HUDEP-2 (cell line): ENCODE measurements at regions not wholly inside any gene's neighbourhood (a gene's known extent, or its start where the extent isn't known, plus 50 kb on each side); places are given as distances from the start of the nearest gene placed in this dataset.

Experiments
- DNase-seq, 76 experiments: peaks; one replicate each; lab custom pipeline; 2025; ENCODE audit not compliant: unreplicated experiment in 76 of 76; lab: John Stamatoyannopoulos, UW

DNA sequence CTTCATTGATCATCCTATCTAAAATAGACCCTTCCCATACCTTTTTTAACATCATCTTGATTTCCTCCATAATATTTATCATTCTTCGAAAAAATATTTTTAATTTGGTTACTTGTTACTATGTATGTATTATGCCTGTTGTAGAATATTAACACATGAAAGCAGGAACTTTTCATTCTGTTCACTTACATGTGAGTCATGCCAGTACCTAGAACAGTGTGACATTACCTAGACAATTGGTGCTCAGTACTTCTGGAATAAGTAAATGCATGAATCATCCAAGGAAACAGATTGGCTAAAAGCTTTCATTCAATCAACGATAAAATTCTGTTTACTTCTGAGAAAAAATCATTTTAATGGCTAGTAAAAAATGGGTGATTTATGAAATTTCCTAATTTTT, 76.4 kb downstream of the CXXC4 start:
- DNase-seq = no peak

DNA sequence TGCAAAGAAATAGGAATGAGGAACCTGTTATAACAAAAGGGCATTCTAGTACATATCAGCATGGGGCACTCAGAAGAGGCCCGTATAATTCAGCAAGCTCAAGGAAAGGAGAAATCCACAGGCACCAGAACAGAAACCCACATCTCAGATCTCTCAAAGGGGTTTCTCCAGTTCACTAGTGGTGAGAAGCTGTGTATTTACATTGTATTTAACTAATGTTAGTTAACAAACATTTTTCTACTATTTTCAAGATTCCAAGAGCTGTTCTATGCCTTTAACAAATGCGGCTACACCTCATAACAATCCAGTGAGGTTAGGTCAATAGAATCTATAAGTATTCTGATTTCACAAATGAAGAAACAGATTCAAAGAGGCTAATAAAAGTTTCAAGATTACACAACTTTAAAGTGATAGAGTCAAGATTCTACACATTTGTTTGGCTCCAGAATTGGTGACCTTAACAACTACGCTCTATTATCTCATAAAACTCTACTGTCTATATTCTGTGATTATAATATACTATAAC, 77.3 kb downstream of the CXXC4 start:
- no peak for DNase-seq

DNA sequence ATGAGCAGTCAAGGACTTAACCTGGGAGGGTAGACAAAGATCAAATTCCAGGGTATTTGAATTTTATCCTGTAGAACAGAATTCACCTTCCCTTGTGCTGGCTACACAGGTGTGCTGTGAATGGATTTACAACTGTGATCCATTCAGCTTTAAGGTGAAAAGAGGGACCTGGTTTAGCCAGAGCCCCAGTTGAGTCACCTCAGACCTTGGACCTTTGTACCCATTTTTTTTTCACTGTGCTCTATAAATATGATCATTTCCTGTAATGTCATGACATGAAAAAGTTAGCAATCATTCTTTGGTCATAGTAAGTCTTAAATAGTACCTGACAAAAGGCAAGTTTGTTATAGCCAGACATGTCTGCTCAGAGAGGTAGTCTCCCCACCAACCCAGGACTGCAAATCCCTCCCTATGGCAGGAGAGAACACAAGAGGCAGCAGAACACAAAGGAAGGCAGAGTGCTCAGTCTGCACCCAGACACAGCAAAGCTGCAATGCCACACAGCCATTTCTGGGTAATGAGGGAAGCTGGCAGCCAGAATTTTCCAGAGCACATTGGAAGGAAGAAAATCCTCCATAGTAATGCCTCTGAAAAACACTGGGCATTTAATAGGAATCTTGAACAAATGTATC, 77.9 kb downstream of the CXXC4 start:
- no peak for DNase-seq

DNA sequence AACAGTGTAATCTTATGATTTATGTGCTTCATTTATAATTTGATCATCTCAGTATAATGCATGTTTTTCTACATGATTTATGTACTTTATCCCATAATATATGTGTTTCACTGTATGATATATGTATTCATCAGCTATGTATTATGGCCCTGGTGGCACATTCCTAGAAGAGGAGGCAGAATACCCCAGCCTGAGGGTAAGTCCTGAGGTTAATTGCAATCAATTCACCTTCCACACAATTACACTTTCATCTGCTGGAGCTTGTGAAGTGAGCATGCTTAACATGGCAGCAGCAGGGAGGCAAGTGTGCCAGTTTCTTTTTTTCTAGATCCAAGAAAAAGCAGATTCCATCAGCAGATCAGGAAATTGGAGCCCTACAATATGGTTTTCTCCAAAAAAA, 81.2 kb downstream of the CXXC4 start:
- DNase-seq = no peak

- DNase-seq = no peak
Observed at GRCh38 chr4:104412344-104412743, 82.3 kb downstream of the CXXC4 start.

DNA sequence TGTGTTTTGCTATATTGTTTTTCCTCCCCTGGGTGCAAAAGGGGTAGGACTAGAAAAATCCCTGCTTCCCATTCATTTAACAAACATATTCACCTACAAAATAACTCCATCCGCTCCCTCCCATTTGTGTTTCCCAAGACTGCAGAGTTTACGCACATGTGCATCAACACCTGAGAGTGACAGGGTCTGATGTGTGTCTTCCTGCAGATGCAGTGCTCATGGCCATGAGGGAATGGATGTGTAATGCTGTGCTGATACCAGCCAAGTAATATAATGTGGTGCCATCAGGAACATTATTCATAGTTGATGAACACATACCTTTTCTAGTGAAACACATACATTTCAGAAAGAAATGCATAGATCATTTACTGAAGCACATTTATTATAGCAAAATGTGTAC, 83.2 kb downstream of the CXXC4 start:
- no peak for DNase-seq

- DNase-seq = no peak
Observed at GRCh38 chr4:104408878-104409277, 85.8 kb downstream of the CXXC4 start.

GRCh38 chr4:104404361-104404760, 90.3 kb downstream of the CXXC4 start:
- DNase-seq = no peak

GRCh38 chr4:104395168-104395614, 99.5 kb downstream of the CXXC4 start:
- no peak for DNase-seq

DNA sequence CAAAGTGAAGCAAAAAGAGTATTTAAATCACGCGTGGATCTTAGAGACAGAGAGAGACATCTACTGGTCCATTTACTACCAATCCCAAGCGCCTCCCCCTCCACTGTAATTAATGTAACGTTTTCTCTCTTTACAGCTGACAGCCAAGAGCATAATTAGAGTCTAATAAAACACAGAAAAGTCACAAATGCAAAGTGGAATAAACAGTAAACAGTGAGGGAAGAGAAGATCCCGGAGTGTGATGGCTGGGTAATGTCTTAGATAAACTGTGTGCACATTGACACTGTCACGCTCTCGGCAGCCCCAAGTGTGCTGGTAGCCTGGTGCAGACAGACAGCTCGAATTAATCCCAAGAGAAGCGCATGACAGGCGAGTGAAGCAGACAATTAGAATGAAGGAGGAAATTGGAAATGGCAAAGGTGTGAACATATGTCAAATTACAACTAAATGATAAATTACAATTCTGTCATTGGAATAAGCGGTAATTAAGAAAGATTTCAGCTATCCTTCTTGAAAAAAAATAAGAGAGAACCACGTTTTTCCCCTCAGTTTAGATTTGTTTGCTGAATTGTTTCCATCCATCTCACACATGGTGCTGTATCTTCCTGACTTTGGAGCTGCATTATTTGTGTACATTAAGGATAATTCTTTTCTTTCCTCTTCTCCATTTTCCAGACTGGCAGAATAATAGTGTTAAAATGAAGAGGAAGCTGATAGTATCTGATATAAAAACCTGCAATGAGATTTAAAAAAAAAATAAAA, 100.1 kb downstream of the CXXC4 start:
- DNase-seq = no peak

- DNase-seq = no peak
Observed at GRCh38 chr4:104393655-104394324, 100.9 kb downstream of the CXXC4 start.

GRCh38 chr4:104385713-104386112, 109.0 kb downstream of the CXXC4 start:
- DNase-seq = no peak

GRCh38 chr4:104382961-104383360, 111.7 kb downstream of the CXXC4 start:
- no peak for DNase-seq

- DNase-seq = no peak
Observed at GRCh38 chr4:104381729-104382128, 113.0 kb downstream of the CXXC4 start.

- no peak for DNase-seq
Observed at GRCh38 chr4:104365618-104366017, 129.1 kb downstream of the CXXC4 start.

DNA sequence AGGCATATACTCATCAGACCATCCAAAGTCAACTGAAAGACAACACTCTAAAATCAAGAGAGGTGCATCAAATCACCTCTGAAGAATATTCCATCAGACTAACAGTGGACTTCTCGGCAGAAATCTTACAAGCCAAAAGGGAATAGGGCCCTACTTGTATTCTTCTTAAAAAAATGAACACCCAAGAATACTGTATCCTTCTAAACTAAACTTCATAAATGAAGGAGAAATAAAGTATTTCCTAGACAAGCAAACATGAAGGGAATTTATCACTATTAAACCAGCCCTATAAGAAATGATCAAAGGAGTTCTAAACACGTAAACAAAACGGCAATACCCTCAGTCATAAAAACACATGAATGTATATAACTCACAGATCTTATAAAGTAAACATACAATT, 141.2 kb downstream of the CXXC4 start:
- DNase-seq = no peak

DNA sequence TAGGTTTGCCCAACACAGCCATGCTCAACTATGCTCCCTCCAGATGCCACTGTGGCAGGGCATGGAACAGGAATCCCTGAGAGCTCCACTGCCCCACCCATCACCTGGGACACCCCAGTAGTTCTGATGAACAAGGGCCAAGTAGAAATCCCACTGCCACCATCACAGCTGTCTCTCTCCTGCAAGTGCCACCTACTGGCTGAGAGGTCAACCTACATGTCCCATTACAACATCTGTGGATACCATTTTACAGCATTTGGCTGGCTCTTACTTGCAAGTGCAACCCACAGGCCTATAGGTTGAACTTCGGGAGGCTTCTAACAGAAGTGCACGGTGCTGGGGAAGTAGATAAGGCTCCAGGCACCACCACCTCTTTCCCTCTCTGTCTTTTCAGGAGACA, 142.5 kb downstream of the CXXC4 start:
- no peak for DNase-seq

DNA sequence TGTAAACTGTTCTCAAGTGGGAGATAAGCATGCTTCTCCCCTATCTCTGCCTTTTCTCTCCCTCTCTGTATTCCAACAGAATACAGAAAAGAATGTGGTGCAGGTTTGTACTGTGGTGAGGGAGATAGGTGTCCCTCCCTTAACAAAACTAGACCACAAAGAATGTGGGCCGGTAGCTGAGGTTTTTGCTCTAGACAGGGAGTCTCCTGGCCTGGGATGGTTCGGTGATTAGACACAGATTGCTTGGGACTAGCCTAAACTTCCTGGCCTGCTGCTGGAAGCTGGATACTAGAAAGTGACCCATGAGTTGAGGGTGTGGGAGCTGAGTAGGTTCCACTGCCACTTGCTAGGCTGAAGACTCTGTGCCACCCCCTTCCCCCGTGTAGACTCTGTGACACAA, 143.0 kb downstream of the CXXC4 start:
- DNase-seq = no peak

DNA sequence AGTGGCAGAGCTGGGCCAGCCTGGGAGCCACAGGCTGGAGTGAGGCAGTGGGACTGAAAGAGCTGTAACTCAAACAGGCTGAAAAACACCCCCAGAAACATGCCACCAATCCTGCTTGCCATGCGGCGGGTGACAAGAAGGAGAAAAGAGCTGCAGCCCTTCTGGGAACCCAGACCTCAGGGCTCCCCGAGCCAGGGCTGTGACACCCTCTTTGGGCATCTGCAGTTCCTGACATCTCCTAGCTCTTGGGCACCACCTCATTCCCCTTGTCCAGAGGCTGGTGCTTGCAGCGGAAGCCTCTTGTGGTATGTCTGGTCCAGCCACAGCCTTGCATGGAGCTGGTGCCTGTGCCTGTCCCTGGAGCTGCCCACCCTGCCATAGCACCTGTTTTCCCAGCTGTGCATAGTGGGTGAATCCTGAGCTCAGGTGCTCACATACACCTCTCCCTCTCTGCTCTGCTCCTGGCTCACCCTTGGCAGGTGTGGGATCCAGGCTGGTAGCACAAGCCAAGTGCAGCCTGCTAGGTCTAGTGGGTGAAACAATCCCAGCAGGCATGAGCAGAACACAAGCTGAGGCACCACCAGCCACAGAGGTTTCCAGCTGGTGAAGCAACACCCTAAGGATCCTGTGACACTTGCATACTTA, 149.0 kb downstream of the CXXC4 start:
- DNase-seq = no peak

DNA sequence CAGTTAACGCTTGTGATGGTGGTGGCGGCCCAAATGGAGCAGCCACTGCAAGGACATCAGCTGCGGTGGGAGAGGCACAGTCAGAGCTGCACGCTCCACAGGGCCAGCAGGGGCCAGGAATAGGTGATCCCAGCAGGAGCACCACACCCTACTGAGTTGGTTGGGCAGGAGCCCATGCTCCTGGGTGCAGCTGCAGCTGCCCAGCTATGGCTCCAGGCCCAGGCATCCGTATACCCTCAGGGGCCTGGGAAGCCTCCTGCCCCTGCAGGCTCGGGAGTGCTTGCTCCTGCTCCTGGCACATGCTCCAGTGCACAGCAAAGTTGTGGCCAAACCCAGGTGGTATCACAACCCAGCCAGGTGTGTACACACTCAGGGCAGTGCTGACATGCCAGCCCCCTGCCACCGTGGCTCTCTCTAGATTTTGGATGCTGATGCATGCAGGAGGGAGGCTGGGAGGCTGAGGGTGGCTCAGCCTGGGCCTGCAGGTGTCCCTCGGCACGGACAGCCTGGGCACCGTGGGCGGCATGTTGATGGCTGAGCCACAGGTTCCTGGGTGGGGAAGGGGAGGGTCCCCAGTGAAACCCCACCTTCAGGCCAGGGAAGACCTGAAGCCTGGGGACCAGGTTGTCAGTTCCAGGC, 150.2 kb downstream of the CXXC4 start:
- no peak for DNase-seq

DNA sequence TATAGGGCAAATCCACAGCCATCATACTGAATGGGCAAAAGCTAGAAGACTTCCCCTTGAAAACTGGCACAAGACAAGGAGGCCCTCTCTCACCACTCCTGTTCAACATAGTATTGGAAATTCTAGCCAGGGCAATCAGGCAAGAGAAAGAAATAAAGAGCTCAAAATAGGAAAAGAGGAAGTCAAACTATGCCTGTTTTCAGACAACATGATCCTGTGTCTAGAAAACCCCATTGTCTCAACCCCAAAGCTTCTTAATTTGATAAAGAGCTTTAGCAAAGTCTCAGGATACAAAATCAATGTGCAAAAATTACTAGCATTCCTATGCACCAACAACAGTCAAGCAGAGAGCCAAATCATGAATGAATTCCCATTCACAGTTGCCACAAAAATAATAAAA, 160.3 kb downstream of the CXXC4 start:
- DNase-seq = no peak
